ENCODE measurements at regions not wholly inside any gene's neighbourhood (a gene's known extent, or its start where the extent isn't known, plus 50 kb on each side); places are given as distances from the start of the nearest gene placed in this dataset.

- DNase-seq (no peak), ATAC-seq (ENCODE audit: insufficient read depth, low FRiP score) (no peak)
- Histone ChIP-seq H3K27me3 (ENCODE audit: control insufficient read depth in 3 of 3, insufficient read depth in 3 of 3, low read length in 2 of 3) (no peaks in the 10 kb centered on the region), H3K27ac (ENCODE audit: low read depth in 1 of 2, low read length in 1 of 2) (no peak overlapping the region), H3K9ac (ENCODE audit: insufficient read depth in 1 of 2, low read length in 2 of 2) (no peak overlapping the region), H3K36me3 (ENCODE audit: control insufficient read depth in 4 of 4, insufficient read depth in 4 of 4, low read length in 4 of 4) (no peaks in the 10 kb centered on the region), H3K4me3 (no peak overlapping the region), H3K9me3 (ENCODE audit: control insufficient read depth in 4 of 4, insufficient read depth in 3 of 4, low read length in 3 of 4) (no peaks in the 10 kb centered on the region), H3K4me1 (ENCODE audit: control insufficient read depth in 5 of 5, insufficient read depth in 5 of 5, low read length in 5 of 5) (no peaks in the 10 kb centered on the region)
- WGBS, 2 donors = 39 to 59% methylated on average over 3 of the region's 3 CpGs
- TF ChIP-seq CTCF (IDR thresholded peaks at IDR 0.05; ENCODE audit: control extremely low read depth, extremely low read depth) = no peak
These were observed 371.9 kb upstream of the TNP1 start for GRCh38 chr2:217231724-217232123.

- Histone ChIP-seq H3K36me3 (ENCODE audit: control insufficient read depth in 4 of 4, insufficient read depth in 4 of 4, low read length in 4 of 4) (no peaks in the 10 kb centered on the region), H3K9ac (ENCODE audit: insufficient read depth in 1 of 2, low read length in 2 of 2) (no peak overlapping the region), H3K27me3 (ENCODE audit: control insufficient read depth in 3 of 3, insufficient read depth in 3 of 3, low read length in 2 of 3) (no peaks in the 10 kb centered on the region), H3K27ac (ENCODE audit: low read depth in 1 of 2, low read length in 1 of 2) (no peak overlapping the region), H3K4me3 (no peak overlapping the region), H3K9me3 (ENCODE audit: control insufficient read depth in 4 of 4, insufficient read depth in 3 of 4, low read length in 3 of 4) (no peaks in the 10 kb centered on the region), H3K4me1 (ENCODE audit: control insufficient read depth in 5 of 5, insufficient read depth in 5 of 5, low read length in 5 of 5) (no peaks in the 10 kb centered on the region)
- TF ChIP-seq CTCF (IDR thresholded peaks at IDR 0.05; ENCODE audit: control extremely low read depth, extremely low read depth) = no peak
- no peak for ATAC-seq (ENCODE audit: insufficient read depth, low FRiP score)
- no peak for DNase-seq
- WGBS, 2 donors = 59 to 80% methylated on average over 1 of the region's 1 CpG
These were observed 371.3 kb upstream of the TNP1 start for GRCh38 chr2:217231212-217231611.

- H3K4me3 ChIP-seq = no peak overlapping the region
These were observed 368.9 kb upstream of the TNP1 start for GRCh38 chr2:217228732-217229131.

More at GRCh38 chr2:217228732-217229131, 368.9 kb upstream of the TNP1 start:
- no peak for TF ChIP-seq CTCF (IDR thresholded peaks at IDR 0.05; ENCODE audit: control extremely low read depth, extremely low read depth)
- 88 to 93% methylated on average over 1 of the region's 1 CpG for WGBS, 2 donors
- no peaks in the 10 kb centered on the region for H3K36me3 ChIP-seq (ENCODE audit: control insufficient read depth in 4 of 4, insufficient read depth in 4 of 4, low read length in 4 of 4)
- peaks cover 0 to 2% (median 0%) of the 10 kb centered on the region in 4 donors for H3K9me3 ChIP-seq (ENCODE audit: control insufficient read depth in 4 of 4, insufficient read depth in 3 of 4, low read length in 3 of 4)
- H3K27ac ChIP-seq (ENCODE audit: low read depth in 1 of 2, low read length in 1 of 2) = no peak overlapping the region
- no peak for DNase-seq
- no peaks in the 10 kb centered on the region for H3K27me3 ChIP-seq (ENCODE audit: control insufficient read depth in 3 of 3, insufficient read depth in 3 of 3, low read length in 2 of 3)
- no peaks in the 10 kb centered on the region for H3K4me1 ChIP-seq (ENCODE audit: control insufficient read depth in 5 of 5, insufficient read depth in 5 of 5, low read length in 5 of 5)
- no peak overlapping the region for H3K9ac ChIP-seq (ENCODE audit: insufficient read depth in 1 of 2, low read length in 2 of 2)
- no peak for ATAC-seq (ENCODE audit: insufficient read depth, low FRiP score)
